ENCODE measurements at regions not wholly inside any gene's neighbourhood (a gene's known extent, or its start where the extent isn't known, plus 50 kb on each side); places are given as distances from the start of the nearest gene placed in this dataset.

- TF ChIP-seq CTCF (IDR thresholded peaks at IDR 0.05; ENCODE audit: low read depth, low read length, missing control alignments), result no peak
- DNase-seq (ENCODE audit: low read depth), result no peak
- H3K4me3 ChIP-seq (ENCODE audit: low read depth, low read length), result no peak overlapping the region
Measured at GRCh38 chr4:171130256-171130801, 682.9 kb upstream of the GALNTL6 start.

- no peak for DNase-seq (ENCODE audit: low read depth)
- no peak for TF ChIP-seq CTCF (IDR thresholded peaks at IDR 0.05; ENCODE audit: low read depth, low read length, missing control alignments)
- no peak overlapping the region for H3K4me3 ChIP-seq (ENCODE audit: low read depth, low read length)
Measured at GRCh38 chr4:171118091-171118490, 695.1 kb upstream of the GALNTL6 start.

GRCh38 chr4:171117457-171117856 lies 695.7 kb upstream of the GALNTL6 start:
- H3K4me3 ChIP-seq (ENCODE audit: low read depth, low read length), result no peak overlapping the region
- TF ChIP-seq CTCF (IDR thresholded peaks at IDR 0.05; ENCODE audit: low read depth, low read length, missing control alignments), result no peak
- DNase-seq (ENCODE audit: low read depth), result no peak

DNA sequence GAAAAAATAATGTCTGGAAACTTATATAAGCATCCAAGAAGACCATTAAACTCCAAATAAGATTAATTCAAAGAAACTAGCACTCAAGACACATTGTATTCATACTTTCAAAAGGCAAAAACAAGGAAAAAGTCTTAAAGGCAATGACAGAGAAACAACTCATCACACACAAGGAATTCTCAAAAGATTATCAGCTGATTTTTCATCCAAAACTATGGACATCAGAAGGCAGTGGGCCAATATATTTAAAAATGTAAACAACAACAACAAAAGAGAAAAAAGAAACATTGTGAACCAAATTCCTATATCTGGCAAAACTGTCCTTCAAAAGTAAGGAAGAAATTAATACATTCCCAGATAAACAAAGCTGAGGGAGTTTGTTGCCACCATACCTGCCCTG lies 711.4 kb upstream of the GALNTL6 start:
- DNase-seq (ENCODE audit: low read depth), result no peak

DNA sequence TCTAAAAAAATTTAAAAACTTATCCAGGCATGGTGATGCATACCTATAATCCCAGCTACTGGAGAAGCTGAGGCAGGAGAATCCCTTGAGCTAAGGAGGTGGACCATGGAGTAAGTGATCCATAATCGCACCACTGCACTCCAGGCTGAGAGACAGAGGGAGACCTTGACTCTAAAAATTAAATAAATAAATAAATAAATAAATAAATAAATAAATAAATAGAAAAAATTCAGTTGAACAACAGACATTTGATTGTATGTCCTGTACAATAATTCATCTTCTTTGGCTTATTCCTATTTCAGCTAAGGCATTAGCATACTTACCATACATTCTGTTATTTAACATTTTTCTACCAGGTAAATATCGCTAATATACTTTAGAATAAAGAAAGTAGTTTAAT lies 726.1 kb upstream of the GALNTL6 start:
- TF ChIP-seq CTCF (IDR thresholded peaks at IDR 0.05; ENCODE audit: low read depth, low read length, missing control alignments), result no peak
- no peak overlapping the region for H3K4me3 ChIP-seq (ENCODE audit: low read depth, low read length)
- no peak for DNase-seq (ENCODE audit: low read depth)

More for the DNA sequence above, 711.4 kb upstream of the GALNTL6 start:
- TF ChIP-seq CTCF (IDR thresholded peaks at IDR 0.05; ENCODE audit: low read depth, low read length, missing control alignments), result no peak
- no peak overlapping the region for H3K4me3 ChIP-seq (ENCODE audit: low read depth, low read length)

GRCh38 chr4:171067422-171067821 lies 745.8 kb upstream of the GALNTL6 start:
- no peak for DNase-seq (ENCODE audit: low read depth)
- H3K4me3 ChIP-seq (ENCODE audit: low read depth, low read length), result no peak overlapping the region
- TF ChIP-seq CTCF (IDR thresholded peaks at IDR 0.05; ENCODE audit: low read depth, low read length, missing control alignments), result no peak

GRCh38 chr4:171049380-171049779 lies 763.8 kb upstream of the GALNTL6 start:
- no peak for TF ChIP-seq CTCF (IDR thresholded peaks at IDR 0.05; ENCODE audit: low read depth, low read length, missing control alignments)
- H3K4me3 ChIP-seq (ENCODE audit: low read depth, low read length), result no peak overlapping the region
- no peak for DNase-seq (ENCODE audit: low read depth)
